HCT116 (cell line): ENCODE measurements at regions not wholly inside any gene's neighbourhood (a gene's known extent, or its start where the extent isn't known, plus 50 kb on each side); places are given as distances from the start of the nearest gene placed in this dataset.

Experiments used
- ATAC-seq: fragments of 200-7000 bp; cut with Tn5 transposase; 2 replicates; pipeline ENCODE4 v1.9.1; 2020; ENCODE audit warnings: mild to moderate bottlenecking, moderate library complexity
- BruUV-seq: library from RNA; stranded (reverse); fragments of 400-500 nt; replicated peaks from 2 replicates; lab custom pipeline; 2021; lab: Mats Ljungman, UMichigan
- CTCF ChIA-PET: fragments of 300-600 bp; sonication (Branson Sonifier 250); formaldehyde crosslinking; loops from one replicate; lab custom pipeline; 2021; ENCODE audit warnings: antibody characterized with exemption; lab: Charles Lee
- POLR2A ChIA-PET: fragments of 300-600, 350-600 bp; sonication (Branson Sonifier 250); formaldehyde crosslinking; loops from one replicate; lab custom pipeline; 2021; ENCODE audit warnings: antibody characterized with exemption; lab: Charles Lee
- RAD21 ChIA-PET, 2 experiments: fragments of 300-600 bp; sonication (Branson Sonifier 250); formaldehyde crosslinking; loops; one replicate each; lab custom pipeline; 2023; ENCODE audit warnings: low total read pairs in 2 of 2; ENCODE audit not compliant: uncharacterized antibody in 2 of 2, unreplicated experiment in 2 of 2, low non-redundant PET in 1 of 2; lab: Charles Lee
- DNase-seq: peaks from one replicate; pipeline ENCODE4 v3.0.0-alpha.2; 2010; ENCODE audit warnings: low read depth, low spot score
- H2AFZ ChIP-seq: fragments of 200-600 bp; shearing (Covaris generic), sonication (generic); 2 replicates; pipeline ENCODE4 v1.6.1; 2017; ENCODE audit warnings: low read depth, mixed run types, mixed read lengths, antibody characterized with exemption, low read length; ENCODE audit not compliant: poor library complexity, severe bottlenecking
- H3K27ac ChIP-seq: 2 replicates; pipeline ENCODE4 v1.5.1; 2012; ENCODE audit warnings: low read depth, low read length
- H3K27me3 ChIP-seq: fragments of 200-600 bp; sonication (generic); 2 replicates; pipeline ENCODE4 v1.6.1; 2016; ENCODE audit warnings: mixed run types, low read length, mixed read lengths; ENCODE audit not compliant: insufficient read depth
- H3K36me3 ChIP-seq, 2 experiments: fragments of 200-500 bp in 1 of 2; fragments of 200-600 bp in 1 of 2; sonication (Bioruptor generic) in 1 of 2; sonication (generic) in 1 of 2; 2 replicates each; pipeline versions ENCODE4 v1.5.1 to v1.6.1; 2014 to 2016; ENCODE audit warnings: low read length in 2 of 2, inconsistent platforms in 1 of 2, mixed read lengths in 1 of 2, mixed run types in 1 of 2; ENCODE audit not compliant: insufficient read depth in 2 of 2, control insufficient read depth in 1 of 2
- H3K4me1 ChIP-seq, 2 experiments: fragments of 200-600 bp in 1 of 2; sonication (generic) in 1 of 2; 2 replicates each; pipeline versions ENCODE4 v1.5.1 to v1.6.1; 2012 to 2017; ENCODE audit warnings: low read length in 2 of 2, inconsistent platforms in 1 of 2, mild to moderate bottlenecking in 1 of 2, mixed read lengths in 1 of 2, mixed run types in 1 of 2, moderate library complexity in 1 of 2; ENCODE audit not compliant: insufficient read depth in 2 of 2, control insufficient read depth in 1 of 2
- H3K4me2 ChIP-seq: fragments of 200-600 bp; sonication (generic); 2 replicates; pipeline ENCODE4 v1.6.1; 2017; ENCODE audit warnings: mixed run types, low read length, mixed read lengths
- H3K4me3 ChIP-seq, 2 experiments: fragments of 200-600 bp in 1 of 2; sonication (generic) in 1 of 2; replicated peaks in 1 of 2; 2 replicates each; pipeline ENCODE4 v1.5.1; 2011 to 2016; ENCODE audit warnings: low read length in 2 of 2, control low read depth in 1 of 2, low read depth in 1 of 2, mild to moderate bottlenecking in 1 of 2, mixed read lengths in 1 of 2, mixed run types in 1 of 2
- H3K79me2 ChIP-seq: fragments of 200-600 bp; sonication (generic); 2 replicates; pipeline ENCODE4 v1.6.1; 2017; ENCODE audit warnings: mild to moderate bottlenecking, mixed run types, low read length, moderate library complexity, mixed read lengths; ENCODE audit not compliant: insufficient read depth
- H3K9ac ChIP-seq: fragments of 200-600 bp; sonication (generic); 2 replicates; pipeline ENCODE4 v1.6.1; 2016; ENCODE audit warnings: low read length, mixed read lengths
- H3K9me2 ChIP-seq: fragments of 200-600 bp; sonication (generic), shearing (Covaris generic); 2 replicates; pipeline ENCODE4 v1.6.1; 2017; ENCODE audit warnings: mixed run types, mild to moderate bottlenecking, moderate library complexity; ENCODE audit not compliant: insufficient read depth
- H3K9me3 ChIP-seq, 2 experiments: fragments of 200-500 bp in 1 of 2; fragments of 200-600 bp in 1 of 2; sonication (Bioruptor generic) in 1 of 2; sonication (generic) in 1 of 2; 2 replicates each; pipeline ENCODE4 v1.6.1; 2014 to 2017; ENCODE audit warnings: low read length in 2 of 2, mixed read lengths in 2 of 2, inconsistent platforms in 1 of 2, low read depth in 1 of 2, mild to moderate bottlenecking in 1 of 2, mixed run types in 1 of 2, moderate library complexity in 1 of 2; ENCODE audit not compliant: control insufficient read depth in 1 of 2, insufficient read depth in 1 of 2
- H4K20me1 ChIP-seq: fragments of 200-600 bp; sonication (generic), shearing (Covaris generic); 2 replicates; pipeline ENCODE4 v1.6.1; 2017; ENCODE audit warnings: mixed run types, mild to moderate bottlenecking, moderate library complexity; ENCODE audit not compliant: insufficient read depth
- CBX3 ChIP-seq: IDR thresholded peaks from 2 replicates; pipeline ENCODE4 v1.6.1; 2012; ENCODE audit warnings: low read depth
- CEBPB ChIP-seq: IDR thresholded peaks from 2 replicates; pipeline ENCODE4 v1.6.1; 2012; ENCODE audit warnings: low read depth
- EGR1 ChIP-seq: IDR thresholded peaks from 2 replicates; pipeline ENCODE4 v1.6.1; 2012; ENCODE audit warnings: low read depth
- ELF1 ChIP-seq: IDR thresholded peaks from 2 replicates; pipeline ENCODE4 v1.6.1; 2012; ENCODE audit warnings: low read depth, borderline replicate concordance
- EZH2 ChIP-seq: fragments of 200-600 bp; sonication (generic); IDR thresholded peaks from 2 replicates; pipeline ENCODE4 v1.6.1; 2017; ENCODE audit warnings: antibody characterized with exemption, mixed run types
- EZH2phosphoT487 ChIP-seq: fragments of 200-600 bp; IDR thresholded peaks from 2 replicates; pipeline ENCODE4 v1.6.1; 2018; ENCODE audit warnings: antibody characterized with exemption, borderline replicate concordance
- FOSL1 ChIP-seq: IDR thresholded peaks from 2 replicates; pipeline ENCODE4 v1.6.1; 2012; ENCODE audit warnings: low read depth
- JUND ChIP-seq: IDR thresholded peaks from 2 replicates; pipeline ENCODE4 v1.6.1; 2012
- POLR2A ChIP-seq: IDR thresholded peaks from 2 replicates; pipeline ENCODE4 v1.7.0; 2011; ENCODE audit warnings: borderline replicate concordance; ENCODE audit not compliant: insufficient read depth, insufficient read length; ENCODE audit errors: extremely low read depth
- RAD21 ChIP-seq: IDR thresholded peaks from 2 replicates; pipeline ENCODE4 v1.6.1; 2012; ENCODE audit warnings: low read depth, mild to moderate bottlenecking
- SP1 ChIP-seq: IDR thresholded peaks from 2 replicates; pipeline ENCODE4 v1.6.1; 2012; ENCODE audit warnings: low read depth
- SRF ChIP-seq: IDR thresholded peaks from 2 replicates; pipeline ENCODE4 v1.6.1; 2012; ENCODE audit warnings: low read depth
- YY1 ChIP-seq: IDR thresholded peaks from 2 replicates; pipeline ENCODE4 v1.6.1; 2011; ENCODE audit warnings: low read length, low read depth, moderate library complexity, mild to moderate bottlenecking; ENCODE audit not compliant: insufficient replicate concordance; ENCODE audit errors: extremely low read depth
- ZFX ChIP-seq: fragments of 450-650 bp; IDR thresholded peaks from 2 replicates; pipeline ENCODE4 v1.6.1; 2017
- ZNF274 ChIP-seq: fragments of 200-500 bp; sonication (Bioruptor generic); IDR thresholded peaks from 2 replicates; pipeline ENCODE4 v1.6.1; 2014; ENCODE audit warnings: mild to moderate bottlenecking, low read depth, low read length, inconsistent platforms
- intact Hi-C: fragments of 100-400 bp; cut with micrococcal nuclease; formaldehyde crosslinking; loops from 2 replicates; pipeline ENCODE4 v1.10.0; 2022
- TF ChIP-seq, protein P1 (sequence below): IDR thresholded peaks from 2 replicates; pipeline ENCODE4 v1.6.1; 2012
- TF ChIP-seq, protein P2 (sequence below): IDR thresholded peaks from 2 replicates; pipeline ENCODE4 v1.6.1; 2011; ENCODE audit warnings: mild to moderate bottlenecking, low read length, moderate library complexity; ENCODE audit not compliant: insufficient replicate concordance; ENCODE audit errors: extremely low read depth
- TF ChIP-seq, protein P3 (sequence below): IDR thresholded peaks from 2 replicates; pipeline ENCODE4 v1.6.1; 2012; ENCODE audit warnings: low read depth
- TF ChIP-seq, protein P4 (sequence below), 3 experiments: fragments of 200-600 bp in 1 of 3; sonication (generic) in 1 of 3; IDR thresholded peaks in 2 of 3; conservative IDR thresholded peaks in 1 of 3; 2 replicates each; pipeline ENCODE4 v1.5.1; 2012 to 2017; ENCODE audit warnings: low read depth in 2 of 3, low read length in 2 of 3, antibody characterized with exemption in 1 of 3, borderline replicate concordance in 1 of 3, control low read depth in 1 of 3, mild to moderate bottlenecking in 1 of 3, mixed read lengths in 1 of 3, mixed run types in 1 of 3, moderate library complexity in 1 of 3; ENCODE audit not compliant: insufficient read depth in 1 of 3

DNA sequence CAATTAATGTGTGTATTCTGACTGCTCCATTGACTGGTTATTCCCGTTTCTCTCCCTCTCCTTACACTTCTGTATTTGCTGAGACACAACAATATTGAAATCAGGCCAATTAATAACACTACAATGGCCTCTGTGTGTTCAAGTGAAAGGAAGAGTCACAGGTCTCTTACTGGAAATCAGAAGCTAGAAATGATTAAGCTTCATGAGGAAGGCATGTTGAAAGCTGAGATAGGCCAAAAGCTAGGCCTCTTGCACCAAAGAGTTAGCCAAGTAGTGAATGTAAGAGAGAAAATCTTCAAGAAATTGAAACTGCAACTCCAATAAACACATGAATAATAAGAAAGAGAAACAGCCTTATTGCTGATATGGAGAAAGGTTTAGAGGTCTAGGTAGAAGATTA is 489.5 kb upstream of the CITED2 start:
- DNase-seq = no peak
- H3K36me3 ChIP-seq = no peaks in the 10 kb centered on the region
- no peak overlapping the region for H3K9ac ChIP-seq
- CTCF ChIA-PET = no interaction called here
- no peaks in the 10 kb centered on the region for H3K9me2 ChIP-seq
- H3K4me2 ChIP-seq = no peak overlapping the region
- intact Hi-C loops = no loop called here
- RAD21 ChIA-PET = no interaction called here
- no peak overlapping the region for H3K27ac ChIP-seq
- no peak overlapping the region for H3K4me3 ChIP-seq
- H3K4me1 ChIP-seq = no peaks in the 10 kb centered on the region
- H3K27me3 ChIP-seq = no peaks in the 10 kb centered on the region
- no TSS peak for BruUV-seq
- no peaks in the 10 kb centered on the region for H3K79me2 ChIP-seq
- H3K9me3 ChIP-seq = no peaks in the 10 kb centered on the region
- TF ChIP-seq, protein P1, sequence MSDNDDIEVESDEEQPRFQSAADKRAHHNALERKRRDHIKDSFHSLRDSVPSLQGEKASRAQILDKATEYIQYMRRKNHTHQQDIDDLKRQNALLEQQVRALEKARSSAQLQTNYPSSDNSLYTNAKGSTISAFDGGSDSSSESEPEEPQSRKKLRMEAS = no peak
- no peak for TF ChIP-seq FOSL1
- TF ChIP-seq YY1 = no peak
- no peak for TF ChIP-seq POLR2A
- no peak for TF ChIP-seq ELF1
- TF ChIP-seq, protein P2, sequence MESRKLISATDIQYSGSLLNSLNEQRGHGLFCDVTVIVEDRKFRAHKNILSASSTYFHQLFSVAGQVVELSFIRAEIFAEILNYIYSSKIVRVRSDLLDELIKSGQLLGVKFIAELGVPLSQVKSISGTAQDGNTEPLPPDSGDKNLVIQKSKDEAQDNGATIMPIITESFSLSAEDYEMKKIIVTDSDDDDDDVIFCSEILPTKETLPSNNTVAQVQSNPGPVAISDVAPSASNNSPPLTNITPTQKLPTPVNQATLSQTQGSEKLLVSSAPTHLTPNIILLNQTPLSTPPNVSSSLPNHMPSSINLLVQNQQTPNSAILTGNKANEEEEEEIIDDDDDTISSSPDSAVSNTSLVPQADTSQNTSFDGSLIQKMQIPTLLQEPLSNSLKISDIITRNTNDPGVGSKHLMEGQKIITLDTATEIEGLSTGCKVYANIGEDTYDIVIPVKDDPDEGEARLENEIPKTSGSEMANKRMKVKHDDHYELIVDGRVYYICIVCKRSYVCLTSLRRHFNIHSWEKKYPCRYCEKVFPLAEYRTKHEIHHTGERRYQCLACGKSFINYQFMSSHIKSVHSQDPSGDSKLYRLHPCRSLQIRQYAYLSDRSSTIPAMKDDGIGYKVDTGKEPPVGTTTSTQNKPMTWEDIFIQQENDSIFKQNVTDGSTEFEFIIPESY = no peak
- TF ChIP-seq ZFX = no peak
- no peak for TF ChIP-seq RAD21
- TF ChIP-seq, protein P3, sequence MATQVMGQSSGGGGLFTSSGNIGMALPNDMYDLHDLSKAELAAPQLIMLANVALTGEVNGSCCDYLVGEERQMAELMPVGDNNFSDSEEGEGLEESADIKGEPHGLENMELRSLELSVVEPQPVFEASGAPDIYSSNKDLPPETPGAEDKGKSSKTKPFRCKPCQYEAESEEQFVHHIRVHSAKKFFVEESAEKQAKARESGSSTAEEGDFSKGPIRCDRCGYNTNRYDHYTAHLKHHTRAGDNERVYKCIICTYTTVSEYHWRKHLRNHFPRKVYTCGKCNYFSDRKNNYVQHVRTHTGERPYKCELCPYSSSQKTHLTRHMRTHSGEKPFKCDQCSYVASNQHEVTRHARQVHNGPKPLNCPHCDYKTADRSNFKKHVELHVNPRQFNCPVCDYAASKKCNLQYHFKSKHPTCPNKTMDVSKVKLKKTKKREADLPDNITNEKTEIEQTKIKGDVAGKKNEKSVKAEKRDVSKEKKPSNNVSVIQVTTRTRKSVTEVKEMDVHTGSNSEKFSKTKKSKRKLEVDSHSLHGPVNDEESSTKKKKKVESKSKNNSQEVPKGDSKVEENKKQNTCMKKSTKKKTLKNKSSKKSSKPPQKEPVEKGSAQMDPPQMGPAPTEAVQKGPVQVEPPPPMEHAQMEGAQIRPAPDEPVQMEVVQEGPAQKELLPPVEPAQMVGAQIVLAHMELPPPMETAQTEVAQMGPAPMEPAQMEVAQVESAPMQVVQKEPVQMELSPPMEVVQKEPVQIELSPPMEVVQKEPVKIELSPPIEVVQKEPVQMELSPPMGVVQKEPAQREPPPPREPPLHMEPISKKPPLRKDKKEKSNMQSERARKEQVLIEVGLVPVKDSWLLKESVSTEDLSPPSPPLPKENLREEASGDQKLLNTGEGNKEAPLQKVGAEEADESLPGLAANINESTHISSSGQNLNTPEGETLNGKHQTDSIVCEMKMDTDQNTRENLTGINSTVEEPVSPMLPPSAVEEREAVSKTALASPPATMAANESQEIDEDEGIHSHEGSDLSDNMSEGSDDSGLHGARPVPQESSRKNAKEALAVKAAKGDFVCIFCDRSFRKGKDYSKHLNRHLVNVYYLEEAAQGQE = no peak
- no peak for TF ChIP-seq CEBPB
- TF ChIP-seq ZNF274 = no peak
- TF ChIP-seq EZH2phosphoT487 = no peak
- no peak for TF ChIP-seq SP1
- no peak for TF ChIP-seq JUND
- TF ChIP-seq SRF = no peak
- TF ChIP-seq EGR1 = no peak
- no peak for TF ChIP-seq EZH2
- no peak for TF ChIP-seq CBX3
- TF ChIP-seq, protein P4, sequence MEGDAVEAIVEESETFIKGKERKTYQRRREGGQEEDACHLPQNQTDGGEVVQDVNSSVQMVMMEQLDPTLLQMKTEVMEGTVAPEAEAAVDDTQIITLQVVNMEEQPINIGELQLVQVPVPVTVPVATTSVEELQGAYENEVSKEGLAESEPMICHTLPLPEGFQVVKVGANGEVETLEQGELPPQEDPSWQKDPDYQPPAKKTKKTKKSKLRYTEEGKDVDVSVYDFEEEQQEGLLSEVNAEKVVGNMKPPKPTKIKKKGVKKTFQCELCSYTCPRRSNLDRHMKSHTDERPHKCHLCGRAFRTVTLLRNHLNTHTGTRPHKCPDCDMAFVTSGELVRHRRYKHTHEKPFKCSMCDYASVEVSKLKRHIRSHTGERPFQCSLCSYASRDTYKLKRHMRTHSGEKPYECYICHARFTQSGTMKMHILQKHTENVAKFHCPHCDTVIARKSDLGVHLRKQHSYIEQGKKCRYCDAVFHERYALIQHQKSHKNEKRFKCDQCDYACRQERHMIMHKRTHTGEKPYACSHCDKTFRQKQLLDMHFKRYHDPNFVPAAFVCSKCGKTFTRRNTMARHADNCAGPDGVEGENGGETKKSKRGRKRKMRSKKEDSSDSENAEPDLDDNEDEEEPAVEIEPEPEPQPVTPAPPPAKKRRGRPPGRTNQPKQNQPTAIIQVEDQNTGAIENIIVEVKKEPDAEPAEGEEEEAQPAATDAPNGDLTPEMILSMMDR (IDR thresholded peaks at IDR 0.05 in 2 of 3, conservative IDR thresholded peaks at IDR 0.05 in 1 of 3; ENCODE audit: borderline replicate concordance in 1 of 3, insufficient read depth in 1 of 3, low read depth in 2 of 3, low read length in 2 of 3) = no peak
- TF ChIP-seq, all 23 proteins: peak for 0
- POLR2A ChIA-PET = no interaction called here
- no peaks in the 10 kb centered on the region for H4K20me1 ChIP-seq
- no peak for ATAC-seq
- H2AFZ ChIP-seq = no peak overlapping the region
